GM23338 (cell line): ENCODE measurements at regions not wholly inside any gene's neighbourhood (a gene's known extent, or its start where the extent isn't known, plus 50 kb on each side); places are given as distances from the start of the nearest gene placed in this dataset.

ENCODE experiments used
- EZH2 ChIP-seq: fragments of 200-600 bp; sonication (generic); IDR thresholded peaks from one replicate; pipeline ENCODE4 v1.8.0; 2017; ENCODE audit warnings: antibody characterized with exemption, mild to moderate bottlenecking, low read depth; ENCODE audit not compliant: unreplicated experiment
- POLR2AphosphoS5 ChIP-seq: IDR thresholded peaks from 2 replicates; pipeline ENCODE4 v1.6.1; 2016; ENCODE audit warnings: antibody characterized with exemption, low read depth
- TF ChIP-seq, protein P1 (sequence below), 2 experiments: fragments of 200-600 bp in 1 of 2; sonication (generic) in 1 of 2; conservative IDR thresholded peaks; 2 replicates each; pipeline versions ENCODE4 v1.5.1 to v1.6.1; 2016 to 2017; ENCODE audit warnings: antibody characterized with exemption in 2 of 2, low read depth in 2 of 2, mild to moderate bottlenecking in 2 of 2, moderate library complexity in 1 of 2

DNA sequence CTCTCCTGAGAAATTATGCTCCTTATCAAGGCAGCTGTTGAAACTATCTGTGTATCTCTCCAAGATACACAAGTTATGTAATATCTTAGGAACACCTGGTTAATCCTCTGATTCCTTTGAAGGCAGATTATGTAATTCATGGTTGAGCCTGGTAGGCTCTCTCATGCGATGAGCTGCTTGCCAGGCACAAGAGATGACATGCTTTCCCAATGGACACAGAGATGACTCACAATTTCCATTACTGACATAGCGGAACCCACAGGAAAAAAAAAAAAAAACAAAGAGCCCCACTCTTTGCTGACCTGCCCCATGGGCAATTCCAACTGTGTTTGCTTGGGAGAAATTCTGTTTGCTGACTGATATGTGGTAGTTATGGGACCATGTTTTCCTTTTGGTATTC lies 736.4 kb upstream of the PHF14 start:
- TF ChIP-seq EZH2 = no peak
- TF ChIP-seq, protein P1, sequence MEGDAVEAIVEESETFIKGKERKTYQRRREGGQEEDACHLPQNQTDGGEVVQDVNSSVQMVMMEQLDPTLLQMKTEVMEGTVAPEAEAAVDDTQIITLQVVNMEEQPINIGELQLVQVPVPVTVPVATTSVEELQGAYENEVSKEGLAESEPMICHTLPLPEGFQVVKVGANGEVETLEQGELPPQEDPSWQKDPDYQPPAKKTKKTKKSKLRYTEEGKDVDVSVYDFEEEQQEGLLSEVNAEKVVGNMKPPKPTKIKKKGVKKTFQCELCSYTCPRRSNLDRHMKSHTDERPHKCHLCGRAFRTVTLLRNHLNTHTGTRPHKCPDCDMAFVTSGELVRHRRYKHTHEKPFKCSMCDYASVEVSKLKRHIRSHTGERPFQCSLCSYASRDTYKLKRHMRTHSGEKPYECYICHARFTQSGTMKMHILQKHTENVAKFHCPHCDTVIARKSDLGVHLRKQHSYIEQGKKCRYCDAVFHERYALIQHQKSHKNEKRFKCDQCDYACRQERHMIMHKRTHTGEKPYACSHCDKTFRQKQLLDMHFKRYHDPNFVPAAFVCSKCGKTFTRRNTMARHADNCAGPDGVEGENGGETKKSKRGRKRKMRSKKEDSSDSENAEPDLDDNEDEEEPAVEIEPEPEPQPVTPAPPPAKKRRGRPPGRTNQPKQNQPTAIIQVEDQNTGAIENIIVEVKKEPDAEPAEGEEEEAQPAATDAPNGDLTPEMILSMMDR (conservative IDR thresholded peaks at IDR 0.05; ENCODE audit: low read depth in 2 of 2) = no peak
- TF ChIP-seq POLR2AphosphoS5 = no peak
